A549 (cell line): ENCODE measurements at regions not wholly inside any gene's neighbourhood (a gene's known extent, or its start where the extent isn't known, plus 50 kb on each side); places are given as distances from the start of the nearest gene placed in this dataset.

ENCODE experiments used
- CBX2 ChIP-seq: fragments of 200-600 bp; sonication (generic); IDR thresholded peaks from 2 replicates; pipeline ENCODE4 v1.6.1; 2016; ENCODE audit warnings: low read depth, mild to moderate bottlenecking, borderline replicate concordance
- KDM5A ChIP-seq: fragments of 200-600 bp; sonication (generic); IDR thresholded peaks from 2 replicates; pipeline ENCODE4 v1.6.1; 2016; ENCODE audit warnings: antibody characterized with exemption, mild to moderate bottlenecking
- RFX5 ChIP-seq: fragments of 450-650 bp; IDR thresholded peaks from 2 replicates; pipeline ENCODE4 v1.7.1; 2014; ENCODE audit warnings: antibody characterized with exemption, mild to moderate bottlenecking, moderate library complexity
- ZC3H11A ChIP-seq: fragments of 450-650 bp; IDR thresholded peaks from 2 replicates; pipeline ENCODE4 v1.6.1; 2014; ENCODE audit warnings: antibody characterized with exemption, mild to moderate bottlenecking
- TF ChIP-seq, protein P1 (sequence below): fragments of >200 bp; sonication (Bioruptor Twin); formaldehyde crosslinking; IDR thresholded peaks from 3 replicates; pipeline ENCODE4 v1.5.1; 2016
- TF ChIP-seq, protein P2 (sequence below): fragments of 150-350 bp; IDR thresholded peaks from 2 replicates; pipeline ENCODE4 v1.6.1; 2014; ENCODE audit warnings: low read depth, mild to moderate bottlenecking, low read length

GRCh38 chr22:48091060-48091650 lies 1328.7 kb downstream of the TBC1D22A start:
- TF ChIP-seq RFX5 (no peak), KDM5A (no peak), ZC3H11A (no peak), CBX2 (no peak)
- TF ChIP-seq, protein P1, sequence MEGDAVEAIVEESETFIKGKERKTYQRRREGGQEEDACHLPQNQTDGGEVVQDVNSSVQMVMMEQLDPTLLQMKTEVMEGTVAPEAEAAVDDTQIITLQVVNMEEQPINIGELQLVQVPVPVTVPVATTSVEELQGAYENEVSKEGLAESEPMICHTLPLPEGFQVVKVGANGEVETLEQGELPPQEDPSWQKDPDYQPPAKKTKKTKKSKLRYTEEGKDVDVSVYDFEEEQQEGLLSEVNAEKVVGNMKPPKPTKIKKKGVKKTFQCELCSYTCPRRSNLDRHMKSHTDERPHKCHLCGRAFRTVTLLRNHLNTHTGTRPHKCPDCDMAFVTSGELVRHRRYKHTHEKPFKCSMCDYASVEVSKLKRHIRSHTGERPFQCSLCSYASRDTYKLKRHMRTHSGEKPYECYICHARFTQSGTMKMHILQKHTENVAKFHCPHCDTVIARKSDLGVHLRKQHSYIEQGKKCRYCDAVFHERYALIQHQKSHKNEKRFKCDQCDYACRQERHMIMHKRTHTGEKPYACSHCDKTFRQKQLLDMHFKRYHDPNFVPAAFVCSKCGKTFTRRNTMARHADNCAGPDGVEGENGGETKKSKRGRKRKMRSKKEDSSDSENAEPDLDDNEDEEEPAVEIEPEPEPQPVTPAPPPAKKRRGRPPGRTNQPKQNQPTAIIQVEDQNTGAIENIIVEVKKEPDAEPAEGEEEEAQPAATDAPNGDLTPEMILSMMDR = no peak
- TF ChIP-seq, protein P2, sequence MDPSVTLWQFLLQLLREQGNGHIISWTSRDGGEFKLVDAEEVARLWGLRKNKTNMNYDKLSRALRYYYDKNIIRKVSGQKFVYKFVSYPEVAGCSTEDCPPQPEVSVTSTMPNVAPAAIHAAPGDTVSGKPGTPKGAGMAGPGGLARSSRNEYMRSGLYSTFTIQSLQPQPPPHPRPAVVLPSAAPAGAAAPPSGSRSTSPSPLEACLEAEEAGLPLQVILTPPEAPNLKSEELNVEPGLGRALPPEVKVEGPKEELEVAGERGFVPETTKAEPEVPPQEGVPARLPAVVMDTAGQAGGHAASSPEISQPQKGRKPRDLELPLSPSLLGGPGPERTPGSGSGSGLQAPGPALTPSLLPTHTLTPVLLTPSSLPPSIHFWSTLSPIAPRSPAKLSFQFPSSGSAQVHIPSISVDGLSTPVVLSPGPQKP = no peak
